Liver (tissue), 8 donors: ENCODE measurements at regions not wholly inside any gene's neighbourhood (a gene's known extent, or its start where the extent isn't known, plus 50 kb on each side); places are given as distances from the start of the nearest gene placed in this dataset.

Experiments used
- DNase-seq: peaks from one replicate; pipeline ENCODE4 v3.0.0-alpha.2; 2017; ENCODE audit warnings: low spot score
- H3K27ac ChIP-seq, 2 donors: one replicate each; pipeline ENCODE4 v1.7.0; 2013; ENCODE audit warnings: inconsistent platforms in 2 of 2, low read length in 2 of 2, control low read depth in 1 of 2, low read depth in 1 of 2, mild to moderate bottlenecking in 1 of 2
- H3K27me3 ChIP-seq, 4 donors: one replicate each; pipeline versions ENCODE4 v1.6.1 to v1.7.0; 2013; ENCODE audit warnings: low read length in 3 of 4, inconsistent platforms in 1 of 4, mild to moderate bottlenecking in 1 of 4, moderate library complexity in 1 of 4; ENCODE audit not compliant: control insufficient read depth in 4 of 4, insufficient read depth in 4 of 4
- H3K36me3 ChIP-seq, 4 donors: one replicate each; pipeline versions ENCODE4 v1.6.1 to v1.7.0; 2013; ENCODE audit warnings: low read length in 3 of 4, mild to moderate bottlenecking in 3 of 4, low read depth in 1 of 4, moderate library complexity in 1 of 4; ENCODE audit not compliant: control insufficient read depth in 4 of 4, insufficient read depth in 3 of 4
- H3K4me1 ChIP-seq, 4 donors: one replicate each; pipeline versions ENCODE4 v1.6.1 to v1.7.0; 2013; ENCODE audit warnings: low read length in 3 of 4, mild to moderate bottlenecking in 3 of 4, moderate library complexity in 1 of 4; ENCODE audit not compliant: control insufficient read depth in 4 of 4, insufficient read depth in 4 of 4
- H3K4me3 ChIP-seq, 3 donors: one replicate each; pipeline versions ENCODE4 v1.6.1 to v1.7.0; 2013; ENCODE audit warnings: low read length in 3 of 3, control low read depth in 1 of 3, low read depth in 1 of 3, mild to moderate bottlenecking in 1 of 3
- H3K9ac ChIP-seq, 2 donors: one replicate each; pipeline ENCODE4 v1.7.0; 2013; ENCODE audit warnings: low read length in 2 of 2, mild to moderate bottlenecking in 2 of 2, moderate library complexity in 2 of 2, control low read depth in 1 of 2, low read depth in 1 of 2
- H3K9me3 ChIP-seq, 4 donors: one replicate each; pipeline versions ENCODE4 v1.6.1 to v1.7.0; 2013; ENCODE audit warnings: low read length in 3 of 4; ENCODE audit not compliant: control insufficient read depth in 4 of 4
- ATF3 ChIP-seq: IDR thresholded peaks from 2 replicates; pipeline ENCODE4 v1.6.1; 2016; ENCODE audit warnings: antibody characterized with exemption
- CTCF ChIP-seq: fragments of 150-350 bp; IDR thresholded peaks from 2 replicates; pipeline ENCODE4 v1.5.1; 2017; ENCODE audit warnings: improper control_type of control experiment, low read depth, low read length; ENCODE audit not compliant: missing input control
- EGR1 ChIP-seq, 2 donors: IDR thresholded peaks; 2 replicates each; pipeline ENCODE4 v1.6.1; 2016 to 2018; ENCODE audit warnings: antibody characterized with exemption in 2 of 2, low read depth in 2 of 2
- FOXA1 ChIP-seq: IDR thresholded peaks from 2 replicates; pipeline ENCODE4 v1.6.1; 2016; ENCODE audit warnings: antibody characterized with exemption
- FOXA2 ChIP-seq: IDR thresholded peaks from 2 replicates; pipeline ENCODE4 v1.6.1; 2016; ENCODE audit warnings: antibody characterized with exemption
- GABPA ChIP-seq, 2 donors: IDR thresholded peaks in 1 of 2; conservative IDR thresholded peaks in 1 of 2; 2 replicates each; pipeline ENCODE4 v1.6.1; 2016; ENCODE audit warnings: antibody characterized with exemption in 2 of 2, mild to moderate bottlenecking in 1 of 2, moderate library complexity in 1 of 2
- HNF4A ChIP-seq, 2 donors: conservative IDR thresholded peaks; 2 replicates each; pipeline ENCODE4 v1.6.1; 2016; ENCODE audit warnings: antibody characterized with exemption in 2 of 2, mild to moderate bottlenecking in 2 of 2
- HNF4G ChIP-seq: IDR thresholded peaks from 2 replicates; pipeline ENCODE4 v1.6.1; 2016; ENCODE audit warnings: antibody characterized with exemption
- JUND ChIP-seq, 2 donors: IDR thresholded peaks; 2 replicates each; pipeline ENCODE4 v1.6.1; 2016; ENCODE audit warnings: antibody characterized with exemption in 2 of 2
- MAX ChIP-seq: IDR thresholded peaks from 2 replicates; pipeline ENCODE4 v1.6.1; 2016; ENCODE audit warnings: antibody characterized with exemption
- NR2F2 ChIP-seq: IDR thresholded peaks from 2 replicates; pipeline ENCODE4 v1.6.1; 2016; ENCODE audit warnings: antibody characterized with exemption
- RAD21 ChIP-seq, 2 donors: IDR thresholded peaks; 2 replicates each; pipeline ENCODE4 v1.6.1; 2016; ENCODE audit warnings: antibody characterized with exemption in 2 of 2, mild to moderate bottlenecking in 2 of 2
- RXRA ChIP-seq, 2 donors: IDR thresholded peaks; 2 replicates each; pipeline ENCODE4 v1.6.1; 2017 to 2018; ENCODE audit warnings: antibody characterized with exemption in 2 of 2, mild to moderate bottlenecking in 1 of 2
- SP1 ChIP-seq: IDR thresholded peaks from 2 replicates; pipeline ENCODE4 v1.6.1; 2018; ENCODE audit warnings: antibody characterized with exemption, mild to moderate bottlenecking
- TAF1 ChIP-seq: conservative IDR thresholded peaks from 2 replicates; pipeline ENCODE4 v1.6.1; 2016; ENCODE audit warnings: antibody characterized with exemption, mild to moderate bottlenecking
- YY1 ChIP-seq: IDR thresholded peaks from 2 replicates; pipeline ENCODE4 v1.6.1; 2016; ENCODE audit warnings: antibody characterized with exemption, mild to moderate bottlenecking
- ZBTB33 ChIP-seq: IDR thresholded peaks from 2 replicates; pipeline ENCODE4 v1.6.1; 2016; ENCODE audit warnings: antibody characterized with exemption
- WGBS: extraction: QIAGEN DNeasy Blood & Tissue Kit; methylation state at CpG from one replicate; pipeline ENCODE4 v1.1.7; 2013; 5-methylcytosine and 5-hydroxymethylcytosine counted together
- TF ChIP-seq, protein P1 (sequence below): IDR thresholded peaks from 2 replicates; pipeline ENCODE4 v1.6.1; 2016; ENCODE audit warnings: antibody characterized with exemption, mild to moderate bottlenecking
- donor health status: healthy.
- donor health status: healthy.
- donor health status: healthy.
- donor health status: healthy.
- donor health status: healthy.

DNA sequence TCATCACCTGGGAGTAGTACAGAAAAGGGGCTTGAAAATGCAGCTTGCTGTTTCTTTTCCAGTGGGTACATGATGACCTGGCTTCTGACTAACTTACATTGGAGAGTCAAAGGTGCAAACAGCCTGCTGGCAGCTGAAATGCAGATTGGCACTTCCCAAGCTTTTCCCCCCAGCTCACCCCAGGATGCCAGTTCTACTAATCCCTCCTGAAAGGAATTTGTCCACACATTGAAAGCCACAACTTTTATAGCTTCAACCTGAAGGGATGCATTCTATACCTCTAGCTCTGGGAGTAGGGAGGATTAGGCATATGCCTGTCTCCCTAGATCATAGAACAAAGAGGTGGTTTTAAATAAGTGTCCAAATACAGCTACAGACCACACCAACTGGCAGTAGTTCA lies 281.7 kb downstream of the EFHB start:
- DNase-seq = no peak
- Histone ChIP-seq H3K9me3 (peaks cover 0 to 11% (median 3%) of the 10 kb centered on the region in 4 donors), H3K4me3 (no peak overlapping the region), H3K27me3 (no peaks in the 10 kb centered on the region), H3K27ac (no peak overlapping the region), H3K9ac (no peak overlapping the region), H3K4me1 (no peaks in the 10 kb centered on the region), H3K36me3 (no peaks in the 10 kb centered on the region)
- TF ChIP-seq JUND (IDR thresholded peaks at IDR 0.05) (no peak), TAF1 (no peak), FOXA2 (no peak), RAD21 (IDR thresholded peaks at IDR 0.05) (no peak), HNF4A (conservative IDR thresholded peaks at IDR 0.05) (no peak), HNF4G (no peak), ZBTB33 (no peak), SP1 (no peak), EGR1 (IDR thresholded peaks at IDR 0.05; ENCODE audit: low read depth in 2 of 2) (no peak), GABPA (IDR thresholded peaks at IDR 0.05 in 1 of 2, conservative IDR thresholded peaks at IDR 0.05 in 1 of 2) (no peak), FOXA1 (no peak), CTCF (no peak), ATF3 (no peak), YY1 (no peak), RXRA (IDR thresholded peaks at IDR 0.05) (no peak), NR2F2 (no peak), MAX (no peak)
- TF ChIP-seq, protein P1, sequence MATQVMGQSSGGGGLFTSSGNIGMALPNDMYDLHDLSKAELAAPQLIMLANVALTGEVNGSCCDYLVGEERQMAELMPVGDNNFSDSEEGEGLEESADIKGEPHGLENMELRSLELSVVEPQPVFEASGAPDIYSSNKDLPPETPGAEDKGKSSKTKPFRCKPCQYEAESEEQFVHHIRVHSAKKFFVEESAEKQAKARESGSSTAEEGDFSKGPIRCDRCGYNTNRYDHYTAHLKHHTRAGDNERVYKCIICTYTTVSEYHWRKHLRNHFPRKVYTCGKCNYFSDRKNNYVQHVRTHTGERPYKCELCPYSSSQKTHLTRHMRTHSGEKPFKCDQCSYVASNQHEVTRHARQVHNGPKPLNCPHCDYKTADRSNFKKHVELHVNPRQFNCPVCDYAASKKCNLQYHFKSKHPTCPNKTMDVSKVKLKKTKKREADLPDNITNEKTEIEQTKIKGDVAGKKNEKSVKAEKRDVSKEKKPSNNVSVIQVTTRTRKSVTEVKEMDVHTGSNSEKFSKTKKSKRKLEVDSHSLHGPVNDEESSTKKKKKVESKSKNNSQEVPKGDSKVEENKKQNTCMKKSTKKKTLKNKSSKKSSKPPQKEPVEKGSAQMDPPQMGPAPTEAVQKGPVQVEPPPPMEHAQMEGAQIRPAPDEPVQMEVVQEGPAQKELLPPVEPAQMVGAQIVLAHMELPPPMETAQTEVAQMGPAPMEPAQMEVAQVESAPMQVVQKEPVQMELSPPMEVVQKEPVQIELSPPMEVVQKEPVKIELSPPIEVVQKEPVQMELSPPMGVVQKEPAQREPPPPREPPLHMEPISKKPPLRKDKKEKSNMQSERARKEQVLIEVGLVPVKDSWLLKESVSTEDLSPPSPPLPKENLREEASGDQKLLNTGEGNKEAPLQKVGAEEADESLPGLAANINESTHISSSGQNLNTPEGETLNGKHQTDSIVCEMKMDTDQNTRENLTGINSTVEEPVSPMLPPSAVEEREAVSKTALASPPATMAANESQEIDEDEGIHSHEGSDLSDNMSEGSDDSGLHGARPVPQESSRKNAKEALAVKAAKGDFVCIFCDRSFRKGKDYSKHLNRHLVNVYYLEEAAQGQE = no peak

DNA sequence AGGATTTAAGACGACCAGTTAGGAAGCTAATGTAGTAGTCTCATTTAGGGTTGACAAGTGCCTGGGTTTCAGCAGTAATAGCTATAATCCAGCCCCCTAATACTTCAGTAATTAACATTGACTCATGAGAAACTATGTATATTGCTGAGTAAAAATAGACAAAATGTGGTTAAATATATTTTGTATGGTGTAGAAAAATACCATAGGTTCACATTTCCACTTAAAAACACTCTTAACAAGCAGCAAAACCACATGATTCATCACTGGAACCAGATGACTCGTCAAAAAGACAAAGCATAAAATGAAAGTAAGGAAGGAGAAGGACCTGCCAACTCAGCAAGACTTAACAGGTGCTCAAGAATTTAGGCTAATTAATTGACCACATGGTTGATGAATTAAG lies 288.9 kb downstream of the EFHB start:
- no peaks in the 10 kb centered on the region for H3K27me3 ChIP-seq
- H3K4me3 ChIP-seq = no peak overlapping the region
- H3K9ac ChIP-seq = no peak overlapping the region
- no peaks in the 10 kb centered on the region for H3K4me1 ChIP-seq
- no peaks in the 10 kb centered on the region for H3K36me3 ChIP-seq
- no peaks in the 10 kb centered on the region for H3K9me3 ChIP-seq
- no peak for DNase-seq
- 65% methylated on average over 2 of the region's 2 CpGs for WGBS
- no peak overlapping the region for H3K27ac ChIP-seq
- TF ChIP-seq NR2F2 = no peak
- TF ChIP-seq ZBTB33 = no peak
- no peak for TF ChIP-seq FOXA2
- TF ChIP-seq HNF4G = no peak
- TF ChIP-seq FOXA1 = no peak
- TF ChIP-seq, protein P1 = no peak
- TF ChIP-seq GABPA (IDR thresholded peaks at IDR 0.05 in 1 of 2, conservative IDR thresholded peaks at IDR 0.05 in 1 of 2) = no peak
- no peak for TF ChIP-seq HNF4A (conservative IDR thresholded peaks at IDR 0.05)
- no peak for TF ChIP-seq YY1
- TF ChIP-seq ATF3 = no peak
- TF ChIP-seq TAF1 = no peak
